GM21576 (cell line): ENCODE measurements at regions not wholly inside any gene's neighbourhood (a gene's known extent, or its start where the extent isn't known, plus 50 kb on each side); places are given as distances from the start of the nearest gene placed in this dataset.

ENCODE experiments used
- ATAC-seq: cut with Tn5 transposase; IDR thresholded peaks from one replicate; pipeline ENCODE4 v1.9.1; 2021; ENCODE audit warnings: mild to moderate bottlenecking, moderate library complexity; ENCODE audit not compliant: unreplicated experiment

- ATAC-seq, result no peak
These were observed 94.7 kb upstream of the ZNF618 start for GRCh38 chr9:113781381-113781780.

GRCh38 chr9:113781896-113782295, 94.2 kb upstream of the ZNF618 start:
- no peak for ATAC-seq

- no peak for ATAC-seq
These were observed 92.6 kb upstream of the ZNF618 start for GRCh38 chr9:113783475-113783874.

- ATAC-seq, result no peak
These were observed 90.8 kb upstream of the ZNF618 start for GRCh38 chr9:113785334-113785733.

- ATAC-seq, result no peak
These were observed 90.0 kb upstream of the ZNF618 start for GRCh38 chr9:113786071-113786470.

- ATAC-seq, result no peak
These were observed 88.2 kb upstream of the ZNF618 start for GRCh38 chr9:113787871-113788270.

- ATAC-seq, result no peak
These were observed 87.3 kb upstream of the ZNF618 start for GRCh38 chr9:113788616-113789330.

- ATAC-seq, result no peak
These were observed 86.0 kb upstream of the ZNF618 start for GRCh38 chr9:113790093-113790492.

- ATAC-seq, result no peak
These were observed 82.6 kb upstream of the ZNF618 start for GRCh38 chr9:113793558-113793957.

GRCh38 chr9:113794721-113795120, 81.4 kb upstream of the ZNF618 start:
- no peak for ATAC-seq

GRCh38 chr9:113795811-113796392, 80.2 kb upstream of the ZNF618 start:
- no peak for ATAC-seq

GRCh38 chr9:113796646-113797426, 79.3 kb upstream of the ZNF618 start:
- ATAC-seq, result no peak

- ATAC-seq, result no peak
These were observed 77.8 kb upstream of the ZNF618 start for GRCh38 chr9:113798062-113799030.

GRCh38 chr9:113800276-113800675, 75.8 kb upstream of the ZNF618 start:
- ATAC-seq, result no peak

GRCh38 chr9:113803811-113804589, 72.1 kb upstream of the ZNF618 start:
- no peak for ATAC-seq

GRCh38 chr9:113805486-113806132, 70.5 kb upstream of the ZNF618 start:
- ATAC-seq, result no peak

GRCh38 chr9:113807173-113808061, 68.7 kb upstream of the ZNF618 start:
- ATAC-seq, result no peak
